KMS-11 (cell line): ENCODE measurements at regions not wholly inside any gene's neighbourhood (a gene's known extent, or its start where the extent isn't known, plus 50 kb on each side); places are given as distances from the start of the nearest gene placed in this dataset.

ENCODE experiments used
- H2AFZ ChIP-seq: fragments of 200-600 bp; sonication (generic); 2 replicates; pipeline ENCODE4 v1.6.1; 2016; ENCODE audit warnings: antibody characterized with exemption, mixed run types, low read depth
- H3K27ac ChIP-seq: fragments of 200-600 bp; sonication (generic); 2 replicates; pipeline ENCODE4 v1.6.1; 2016; ENCODE audit warnings: mild to moderate bottlenecking, mixed run types
- H3K27me3 ChIP-seq: fragments of 200-600 bp; sonication (generic); 2 replicates; pipeline ENCODE4 v1.6.1; 2017; ENCODE audit warnings: mild to moderate bottlenecking, low read depth, mixed run types, moderate library complexity; ENCODE audit not compliant: insufficient read depth
- H3K36me3 ChIP-seq: fragments of 200-600 bp; sonication (generic); 2 replicates; pipeline ENCODE4 v1.6.1; 2017; ENCODE audit warnings: mild to moderate bottlenecking, mixed run types; ENCODE audit not compliant: insufficient read depth
- H3K4me1 ChIP-seq: fragments of 200-600 bp; sonication (generic); 2 replicates; pipeline ENCODE4 v1.6.1; 2016; ENCODE audit warnings: mild to moderate bottlenecking, low read depth, mixed run types; ENCODE audit not compliant: poor library complexity, severe bottlenecking
- H3K4me2 ChIP-seq: fragments of 200-600 bp; sonication (generic); 2 replicates; pipeline ENCODE4 v1.7.0; 2016; ENCODE audit warnings: mild to moderate bottlenecking, mixed run types
- H3K4me3 ChIP-seq: fragments of 200-600 bp; sonication (generic); IDR thresholded peaks from 2 replicates; pipeline ENCODE4 v1.6.1; 2017; ENCODE audit warnings: low read depth, low read length, mixed read lengths; ENCODE audit not compliant: insufficient read depth
- H3K79me2 ChIP-seq: fragments of 200-600 bp; sonication (generic); 2 replicates; pipeline ENCODE4 v1.6.1; 2016; ENCODE audit warnings: low read depth, mixed run types; ENCODE audit not compliant: insufficient read depth
- H3K9ac ChIP-seq: fragments of 200-600 bp; sonication (generic); 2 replicates; pipeline ENCODE4 v1.6.1; 2016; ENCODE audit warnings: mild to moderate bottlenecking, mixed run types
- H4K20me1 ChIP-seq: fragments of 200-600 bp; sonication (generic); 2 replicates; pipeline ENCODE4 v1.6.1; 2016; ENCODE audit warnings: mild to moderate bottlenecking, mixed run types; ENCODE audit not compliant: insufficient read depth
- CTCF ChIP-seq: fragments of 200-600 bp; sonication (generic); conservative IDR thresholded peaks from 2 replicates; pipeline ENCODE4 v1.6.1; 2017; ENCODE audit warnings: low read depth, mild to moderate bottlenecking, antibody characterized with exemption, low read length, moderate library complexity, mixed read lengths

GRCh38 chr15:62795700-62796695 is 246.5 kb upstream of the TPM1 start:
- Histone ChIP-seq H2AFZ (no peak overlapping the region), H3K27me3 (no peaks in the 10 kb centered on the region), H3K4me1 (no peaks in the 10 kb centered on the region), H3K9ac (no peak overlapping the region), H3K36me3 (no peaks in the 10 kb centered on the region), H3K27ac (no peak overlapping the region), H3K4me3 (no peak overlapping the region), H3K4me2 (no peak overlapping the region), H3K79me2 (no peaks in the 10 kb centered on the region), H4K20me1 (no peaks in the 10 kb centered on the region)
- no peak for TF ChIP-seq CTCF

- no peak for TF ChIP-seq CTCF
- no peak overlapping the region for H3K4me2 ChIP-seq
- no peak overlapping the region for H2AFZ ChIP-seq
- H4K20me1 ChIP-seq = no peaks in the 10 kb centered on the region
- H3K27ac ChIP-seq = no peak overlapping the region
- H3K79me2 ChIP-seq = no peaks in the 10 kb centered on the region
- H3K36me3 ChIP-seq = no peaks in the 10 kb centered on the region
- no peak overlapping the region for H3K9ac ChIP-seq
- no peak overlapping the region for H3K4me3 ChIP-seq
- H3K27me3 ChIP-seq = no peaks in the 10 kb centered on the region
- H3K4me1 ChIP-seq = no peaks in the 10 kb centered on the region
Measured at GRCh38 chr15:62797171-62797570, 245.4 kb upstream of the TPM1 start.

- H3K27me3 ChIP-seq = no peaks in the 10 kb centered on the region
Measured at GRCh38 chr15:62798536-62798935, 244.0 kb upstream of the TPM1 start.

GRCh38 chr15:62799037-62799436 is 243.5 kb upstream of the TPM1 start:
- Histone ChIP-seq H4K20me1 (no peaks in the 10 kb centered on the region), H3K36me3 (no peaks in the 10 kb centered on the region), H3K27ac (no peak overlapping the region), H3K9ac (no peak overlapping the region), H2AFZ (no peak overlapping the region), H3K27me3 (no peaks in the 10 kb centered on the region), H3K4me2 (no peak overlapping the region), H3K79me2 (no peaks in the 10 kb centered on the region), H3K4me1 (no peaks in the 10 kb centered on the region), H3K4me3 (no peak overlapping the region)
- TF ChIP-seq CTCF = no peak

More at GRCh38 chr15:62798536-62798935, 244.0 kb upstream of the TPM1 start:
- Histone ChIP-seq H3K4me2 (no peak overlapping the region), H3K9ac (no peak overlapping the region), H3K4me3 (no peak overlapping the region), H4K20me1 (no peaks in the 10 kb centered on the region), H3K79me2 (no peaks in the 10 kb centered on the region), H3K36me3 (no peaks in the 10 kb centered on the region), H3K4me1 (no peaks in the 10 kb centered on the region), H3K27ac (no peak overlapping the region), H2AFZ (no peak overlapping the region)
- TF ChIP-seq CTCF = no peak
